ENCODE measurements at regions not wholly inside any gene's neighbourhood (a gene's known extent, or its start where the extent isn't known, plus 50 kb on each side); places are given as distances from the start of the nearest gene placed in this dataset.

DNA sequence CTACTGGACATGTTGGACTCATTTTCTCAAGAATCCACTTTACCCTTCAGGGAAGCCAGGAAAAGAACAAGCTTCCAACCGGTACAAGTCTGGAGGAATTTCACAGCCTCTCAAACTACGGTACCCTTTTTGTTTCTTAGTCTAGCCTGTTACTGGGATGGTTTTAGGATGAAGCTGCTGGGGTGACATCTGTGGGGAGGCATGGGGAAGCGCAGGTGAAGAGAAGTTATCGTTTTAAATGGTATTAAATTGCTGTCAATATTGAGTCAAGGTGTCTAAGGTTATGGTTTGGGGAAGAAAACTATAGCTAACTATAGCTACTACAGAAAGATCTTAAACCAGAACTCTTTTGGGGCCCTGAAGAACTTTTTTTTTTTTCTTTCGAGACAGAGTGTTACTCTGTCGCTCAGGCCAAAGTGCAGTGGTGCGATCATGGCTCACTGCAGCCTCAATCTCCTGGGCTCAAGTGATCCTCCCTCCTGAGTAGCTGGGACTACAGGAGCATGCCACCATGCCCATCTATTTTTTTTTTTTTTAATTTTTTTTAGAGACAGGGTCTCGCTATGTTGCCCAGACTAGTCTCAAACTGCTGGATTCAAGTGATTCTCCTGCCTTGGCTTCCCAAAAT, 128.7 kb downstream of the RIN2 start:
- TF ChIP-seq, protein P1, sequence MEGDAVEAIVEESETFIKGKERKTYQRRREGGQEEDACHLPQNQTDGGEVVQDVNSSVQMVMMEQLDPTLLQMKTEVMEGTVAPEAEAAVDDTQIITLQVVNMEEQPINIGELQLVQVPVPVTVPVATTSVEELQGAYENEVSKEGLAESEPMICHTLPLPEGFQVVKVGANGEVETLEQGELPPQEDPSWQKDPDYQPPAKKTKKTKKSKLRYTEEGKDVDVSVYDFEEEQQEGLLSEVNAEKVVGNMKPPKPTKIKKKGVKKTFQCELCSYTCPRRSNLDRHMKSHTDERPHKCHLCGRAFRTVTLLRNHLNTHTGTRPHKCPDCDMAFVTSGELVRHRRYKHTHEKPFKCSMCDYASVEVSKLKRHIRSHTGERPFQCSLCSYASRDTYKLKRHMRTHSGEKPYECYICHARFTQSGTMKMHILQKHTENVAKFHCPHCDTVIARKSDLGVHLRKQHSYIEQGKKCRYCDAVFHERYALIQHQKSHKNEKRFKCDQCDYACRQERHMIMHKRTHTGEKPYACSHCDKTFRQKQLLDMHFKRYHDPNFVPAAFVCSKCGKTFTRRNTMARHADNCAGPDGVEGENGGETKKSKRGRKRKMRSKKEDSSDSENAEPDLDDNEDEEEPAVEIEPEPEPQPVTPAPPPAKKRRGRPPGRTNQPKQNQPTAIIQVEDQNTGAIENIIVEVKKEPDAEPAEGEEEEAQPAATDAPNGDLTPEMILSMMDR (IDR thresholded peaks at IDR 0.05; ENCODE audit: low read depth, low read length) = no peak
- no peak for TF ChIP-seq POLR2A (IDR thresholded peaks at IDR 0.05; ENCODE audit: extremely low read depth, insufficient read length)
